IMR-90 (cell line): ENCODE measurements at regions not wholly inside any gene's neighbourhood (a gene's known extent, or its start where the extent isn't known, plus 50 kb on each side); places are given as distances from the start of the nearest gene placed in this dataset.

Experiments
- ATAC-seq: fragments of 200-7000 bp; cut with Tn5 transposase; 2 replicates; pipeline ENCODE4 v1.9.1; 2020; ENCODE audit warnings: low read depth, mild to moderate bottlenecking, moderate library complexity
- BruUV-seq: library from RNA; stranded (reverse); fragments of 400-500 nt; replicated peaks from 2 replicates; lab custom pipeline; 2021; lab: Mats Ljungman, UMichigan
- CTCF ChIA-PET: fragments of 300-600 bp; formaldehyde crosslinking; extraction: SDS; loops from one replicate; lab custom pipeline; 2021; ENCODE audit warnings: antibody characterized with exemption; lab: Yijun Ruan, JAX
- POLR2A ChIA-PET: fragments of 300-600 bp; sonication (Branson Sonifier 250); formaldehyde crosslinking; loops from one replicate; lab custom pipeline; 2022; ENCODE audit warnings: antibody characterized with exemption; ENCODE audit not compliant: unreplicated experiment; lab: Charles Lee
- DNase-seq: peaks from one replicate; pipeline ENCODE4 v3.0.0; 2013
- H2AFZ ChIP-seq: replicated peaks from 2 replicates; pipeline ENCODE3; 2013; ENCODE audit warnings: low read length, mild to moderate bottlenecking; ENCODE audit not compliant: poor library complexity
- H2AK5ac ChIP-seq: 2 replicates; pipeline ENCODE4 v1.6.1; 2013; ENCODE audit warnings: low read depth, low read length, inconsistent platforms
- H2AK9ac ChIP-seq: replicated peaks from 2 replicates; pipeline ENCODE3; 2013; ENCODE audit warnings: mild to moderate bottlenecking, low read depth, low read length, moderate library complexity; ENCODE audit not compliant: poor library complexity
- H2BK120ac ChIP-seq: 2 replicates; pipeline ENCODE4 v1.6.1; 2013; ENCODE audit warnings: low read depth, low read length, inconsistent platforms
- H2BK15ac ChIP-seq: 3 replicates; pipeline ENCODE4 v1.6.1; 2013; ENCODE audit warnings: low read depth, low read length, inconsistent platforms
- H2BK20ac ChIP-seq: 2 replicates; pipeline ENCODE4 v1.6.1; 2013; ENCODE audit warnings: low read depth, mild to moderate bottlenecking, inconsistent platforms, low read length, moderate library complexity
- H2BK5ac ChIP-seq: 2 replicates; pipeline ENCODE4 v1.6.1; 2013; ENCODE audit warnings: mild to moderate bottlenecking, low read depth, low read length, inconsistent platforms; ENCODE audit not compliant: poor library complexity, severe bottlenecking
- H3K14ac ChIP-seq: replicated peaks from 2 replicates; pipeline ENCODE4 v1.6.1; 2013; ENCODE audit warnings: low read depth, low read length, inconsistent platforms
- H3K18ac ChIP-seq: 2 replicates; pipeline ENCODE4 v1.6.1; 2013; ENCODE audit warnings: low read depth, low read length, control low read depth
- H3K23ac ChIP-seq: 2 replicates; pipeline ENCODE4 v1.6.1; 2013; ENCODE audit warnings: low read depth, low read length, inconsistent platforms
- H3K27ac ChIP-seq: 2 replicates; pipeline ENCODE4 v1.5.1; 2013; ENCODE audit warnings: mild to moderate bottlenecking, control low read depth, low read length; ENCODE audit not compliant: insufficient read depth
- H3K27me3 ChIP-seq: 2 replicates; pipeline ENCODE4 v1.6.1; 2013; ENCODE audit warnings: low read length; ENCODE audit not compliant: control insufficient read depth, insufficient read depth
- H3K36me3 ChIP-seq: 2 replicates; pipeline ENCODE4 v1.6.1; 2013; ENCODE audit warnings: low read length, mixed read lengths; ENCODE audit not compliant: control insufficient read depth, insufficient read depth
- H3K4ac ChIP-seq: 2 replicates; pipeline ENCODE4 v1.6.1; 2013; ENCODE audit warnings: low read depth, low read length, inconsistent platforms
- H3K4me1 ChIP-seq: 2 replicates; pipeline ENCODE4 v1.6.1; 2013; ENCODE audit warnings: low read length, mixed read lengths; ENCODE audit not compliant: control insufficient read depth, insufficient read depth
- H3K4me2 ChIP-seq: 2 replicates; pipeline ENCODE4 v1.6.1; 2013; ENCODE audit warnings: low read depth, mild to moderate bottlenecking, control low read depth, low read length, moderate library complexity
- H3K4me3 ChIP-seq: 2 replicates; pipeline ENCODE4 v1.5.1; 2013; ENCODE audit warnings: low read depth, mild to moderate bottlenecking, control low read depth, low read length, moderate library complexity; ENCODE audit not compliant: insufficient read depth
- H3K56ac ChIP-seq: 2 replicates; pipeline ENCODE4 v1.6.1; 2013; ENCODE audit warnings: low read length, inconsistent platforms; ENCODE audit not compliant: insufficient read depth; ENCODE audit errors: extremely low read depth
- H3K79me1 ChIP-seq, 2 experiments: 2 replicates each; pipeline ENCODE4 v1.6.1; 2013; ENCODE audit warnings: low read length in 2 of 2, inconsistent platforms in 1 of 2, low read depth in 1 of 2
- H3K9ac ChIP-seq: 2 replicates; pipeline ENCODE4 v1.6.1; 2013; ENCODE audit warnings: low read depth, low read length, control low read depth
- H3K9me1 ChIP-seq: 2 replicates; pipeline ENCODE4 v1.6.1; 2013; ENCODE audit warnings: low read length, inconsistent platforms; ENCODE audit not compliant: insufficient read depth
- H3K9me3 ChIP-seq: 2 replicates; pipeline ENCODE4 v1.6.1; 2013; ENCODE audit warnings: low read length; ENCODE audit not compliant: control insufficient read depth, insufficient read depth
- H4K20me1 ChIP-seq: 2 replicates; pipeline ENCODE4 v1.6.1; 2013; ENCODE audit warnings: low read length, inconsistent platforms; ENCODE audit not compliant: insufficient read depth
- H4K5ac ChIP-seq: 2 replicates; pipeline ENCODE4 v1.6.1; 2013; ENCODE audit warnings: mild to moderate bottlenecking, low read depth, low read length, control low read depth
- H4K8ac ChIP-seq, 2 experiments: 2 replicates each; pipeline ENCODE4 v1.6.1; 2013; ENCODE audit warnings: low read depth in 2 of 2, low read length in 2 of 2, control low read depth in 1 of 2, inconsistent platforms in 1 of 2
- H4K91ac ChIP-seq: 2 replicates; pipeline ENCODE4 v1.6.1; 2013; ENCODE audit warnings: low read depth, low read length, inconsistent platforms; ENCODE audit not compliant: insufficient read depth
- MAFK ChIP-seq: IDR thresholded peaks from 2 replicates; pipeline ENCODE4 v1.6.1; 2012; ENCODE audit warnings: low read depth, low read length, improper control_type of control experiment
- RAD21 ChIP-seq: IDR thresholded peaks from 2 replicates; pipeline ENCODE4 v1.6.1; 2012; ENCODE audit warnings: low read length, improper control_type of control experiment
- WGBS, 2 experiments: methylation state at CpG; one replicate each; pipeline versions ENCODE4 v1.1.5 to v1.1.7; 2013; ENCODE audit warnings: missing lambda C conversion rate in 2 of 2; ENCODE audit not compliant: insufficient read length in 1 of 2; ENCODE audit errors: extremely low coverage in 2 of 2; 5-methylcytosine and 5-hydroxymethylcytosine counted together
- dilution Hi-C: fragments of 300-500 bp; cut with HindIII; formaldehyde crosslinking; loops from one replicate; pipeline ENCODE4 v1.14.3; 2018; ENCODE audit warnings: low sequenced_read_pairs; ENCODE audit not compliant: unreplicated experiment
- in situ Hi-C: fragments of 300-500 bp; cut with MboI; formaldehyde crosslinking; loops from 3 replicates; pipeline ENCODE4 v1.14.3; 2019; ENCODE audit warnings: low sequenced_read_pairs, inconsistent platforms, mixed read lengths
- intact Hi-C: fragments of 100-400 bp; cut with micrococcal nuclease; formaldehyde crosslinking; loops from 2 replicates; pipeline ENCODE4 v1.10.0; 2022
- TF ChIP-seq, protein P1 (sequence below): conservative IDR thresholded peaks from 2 replicates; pipeline ENCODE4 v1.5.1; 2012; ENCODE audit warnings: mild to moderate bottlenecking, low read depth, low read length, improper control_type of control experiment

DNA sequence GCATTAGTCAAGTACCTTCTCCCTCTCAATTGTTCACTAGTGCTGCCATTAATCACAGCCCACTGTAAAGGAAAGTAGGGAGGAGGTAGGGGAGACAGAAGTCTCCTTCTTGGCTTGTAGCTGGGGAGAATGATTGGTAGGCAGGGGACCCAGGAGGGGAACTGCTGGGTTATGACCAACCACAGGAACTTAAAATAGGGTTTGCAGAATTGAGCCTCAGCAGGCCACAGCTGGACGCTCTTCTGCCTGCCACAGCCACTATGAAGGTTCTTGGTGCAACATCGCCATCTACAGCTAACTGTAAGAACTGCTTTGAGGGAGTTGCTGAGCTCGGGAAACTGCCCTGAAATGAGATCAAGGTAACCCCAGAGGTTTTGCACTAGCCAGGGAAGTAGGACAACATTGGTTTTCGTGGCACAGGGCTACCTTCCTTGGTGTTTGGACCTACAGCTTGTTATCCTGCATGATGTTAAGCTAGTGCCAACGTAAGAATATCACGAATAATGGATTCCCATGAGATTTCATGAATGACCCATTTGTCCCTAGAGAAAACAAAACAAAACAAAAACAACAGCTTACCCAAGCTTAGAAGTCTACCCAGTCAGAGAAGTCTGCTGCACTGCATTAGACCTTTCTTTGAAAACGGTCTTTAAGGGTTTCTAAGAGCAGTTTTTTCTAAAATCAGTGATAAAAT is 787.1 kb upstream of the API5 start:
- Histone ChIP-seq H3K36me3 (no peaks in the 10 kb centered on the region), H4K8ac (no peak overlapping the region), H2BK120ac (no peak overlapping the region), H3K27me3 (no peaks in the 10 kb centered on the region), H2BK20ac (no peak overlapping the region), H2AFZ (no peak overlapping the region), H3K27ac (no peak overlapping the region), H3K18ac (no peak overlapping the region), H2BK5ac (no peak overlapping the region), H2AK9ac (no peak overlapping the region), H2BK15ac (no peak overlapping the region), H3K4me3 (no peak overlapping the region), H3K4ac (no peak overlapping the region), H2AK5ac (no peak overlapping the region), H3K4me2 (no peak overlapping the region), H3K23ac (no peak overlapping the region), H4K20me1 (no peaks in the 10 kb centered on the region), H3K4me1 (no peaks in the 10 kb centered on the region), H3K79me1 (no peaks in the 10 kb centered on the region), H4K91ac (no peak overlapping the region), H4K5ac (no peak overlapping the region), H3K14ac (no peak overlapping the region), H3K56ac (no peak overlapping the region), H3K9me1 (no peaks in the 10 kb centered on the region), H3K9me3 (peaks cover 7% of the 10 kb centered on the region), H3K9ac (no peak overlapping the region)
- in situ Hi-C loops (no loop called here), intact Hi-C loops (no loop called here), dilution Hi-C loops (no loop called here)
- WGBS, 2 experiments, result 0% methylated on average over 1 of the region's 7 CpGs; no CpG with 5 or more reads in 1 of the 2 experiments
- TF ChIP-seq RAD21 (peak; percentile 58), MAFK (no peak)
- TF ChIP-seq, protein P1, sequence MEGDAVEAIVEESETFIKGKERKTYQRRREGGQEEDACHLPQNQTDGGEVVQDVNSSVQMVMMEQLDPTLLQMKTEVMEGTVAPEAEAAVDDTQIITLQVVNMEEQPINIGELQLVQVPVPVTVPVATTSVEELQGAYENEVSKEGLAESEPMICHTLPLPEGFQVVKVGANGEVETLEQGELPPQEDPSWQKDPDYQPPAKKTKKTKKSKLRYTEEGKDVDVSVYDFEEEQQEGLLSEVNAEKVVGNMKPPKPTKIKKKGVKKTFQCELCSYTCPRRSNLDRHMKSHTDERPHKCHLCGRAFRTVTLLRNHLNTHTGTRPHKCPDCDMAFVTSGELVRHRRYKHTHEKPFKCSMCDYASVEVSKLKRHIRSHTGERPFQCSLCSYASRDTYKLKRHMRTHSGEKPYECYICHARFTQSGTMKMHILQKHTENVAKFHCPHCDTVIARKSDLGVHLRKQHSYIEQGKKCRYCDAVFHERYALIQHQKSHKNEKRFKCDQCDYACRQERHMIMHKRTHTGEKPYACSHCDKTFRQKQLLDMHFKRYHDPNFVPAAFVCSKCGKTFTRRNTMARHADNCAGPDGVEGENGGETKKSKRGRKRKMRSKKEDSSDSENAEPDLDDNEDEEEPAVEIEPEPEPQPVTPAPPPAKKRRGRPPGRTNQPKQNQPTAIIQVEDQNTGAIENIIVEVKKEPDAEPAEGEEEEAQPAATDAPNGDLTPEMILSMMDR, result peak; percentile 44
- DNase-seq (no peak), ATAC-seq (no peak)
- ChIA-PET CTCF (interaction anchor here (1.1 kb wide), 1 partner anchor 28 kb away, joined by 3 read pairs; no protein-coding TSS in a partner anchor), POLR2A (no interaction called here)
- no TSS peak for BruUV-seq
